ENCODE measurements at regions not wholly inside any gene's neighbourhood (a gene's known extent, or its start where the extent isn't known, plus 50 kb on each side); places are given as distances from the start of the nearest gene placed in this dataset.

GRCh38 chrX:142359331-142359730, 154.2 kb upstream of the MAGEC2 start (continued):
- TF ChIP-seq, protein P1, sequence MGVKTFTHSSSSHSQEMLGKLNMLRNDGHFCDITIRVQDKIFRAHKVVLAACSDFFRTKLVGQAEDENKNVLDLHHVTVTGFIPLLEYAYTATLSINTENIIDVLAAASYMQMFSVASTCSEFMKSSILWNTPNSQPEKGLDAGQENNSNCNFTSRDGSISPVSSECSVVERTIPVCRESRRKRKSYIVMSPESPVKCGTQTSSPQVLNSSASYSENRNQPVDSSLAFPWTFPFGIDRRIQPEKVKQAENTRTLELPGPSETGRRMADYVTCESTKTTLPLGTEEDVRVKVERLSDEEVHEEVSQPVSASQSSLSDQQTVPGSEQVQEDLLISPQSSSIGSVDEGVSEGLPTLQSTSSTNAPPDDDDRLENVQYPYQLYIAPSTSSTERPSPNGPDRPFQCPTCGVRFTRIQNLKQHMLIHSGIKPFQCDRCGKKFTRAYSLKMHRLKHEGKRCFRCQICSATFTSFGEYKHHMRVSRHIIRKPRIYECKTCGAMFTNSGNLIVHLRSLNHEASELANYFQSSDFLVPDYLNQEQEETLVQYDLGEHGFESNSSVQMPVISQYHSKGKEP (tag by site-specific recombination; IDR thresholded peaks at IDR 0.05) = no peak

- POLR2A ChIA-PET = no interaction called here
- no peaks in the 10 kb centered on the region for H3K4me1 ChIP-seq (ENCODE audit: control insufficient read depth, insufficient read depth, low read length)
- no peak overlapping the region for H3K27ac ChIP-seq (ENCODE audit: extremely low read depth, low read depth, low read length)
- H3K4me3 ChIP-seq (ENCODE audit: low read depth, low read length) = no peak overlapping the region
- CTCF ChIA-PET = no interaction called here
- TF ChIP-seq ZNF2 (tag by site-specific recombination; IDR thresholded peaks at IDR 0.05) = no peak
- TF ChIP-seq ZNF510 (tag by site-specific recombination; IDR thresholded peaks at IDR 0.05; ENCODE audit: insufficient replicate concordance) = no peak
- no peak for TF ChIP-seq HIC1 (tag by site-specific recombination; IDR thresholded peaks at IDR 0.05)
- no peak for TF ChIP-seq YY2 (tag by site-specific recombination; IDR thresholded peaks at IDR 0.05)
- no peak for TF ChIP-seq ZNF423 (tag by site-specific recombination; IDR thresholded peaks at IDR 0.05)
- TF ChIP-seq, protein P2, sequence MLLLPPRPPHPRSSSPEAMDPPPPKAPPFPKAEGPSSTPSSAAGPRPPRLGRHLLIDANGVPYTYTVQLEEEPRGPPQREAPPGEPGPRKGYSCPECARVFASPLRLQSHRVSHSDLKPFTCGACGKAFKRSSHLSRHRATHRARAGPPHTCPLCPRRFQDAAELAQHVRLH (tag by site-specific recombination; IDR thresholded peaks at IDR 0.05) = no peak
- no peak for TF ChIP-seq SP2 (tag by site-specific recombination; IDR thresholded peaks at IDR 0.05)
- TF ChIP-seq ZSCAN18 (tag by site-specific recombination; IDR thresholded peaks at IDR 0.05) = no peak
- TF ChIP-seq ZNF585B (tag by site-specific recombination; IDR thresholded peaks at IDR 0.05) = no peak
- no peak for TF ChIP-seq ZNF473 (tag by site-specific recombination; IDR thresholded peaks at IDR 0.05)
- TF ChIP-seq GLIS1 (tag by site-specific recombination; IDR thresholded peaks at IDR 0.05) = no peak
- TF ChIP-seq BCL11A (tag by site-specific recombination; IDR thresholded peaks at IDR 0.05; ENCODE audit: low read depth) = no peak
- TF ChIP-seq ZFP37 (tag by site-specific recombination; IDR thresholded peaks at IDR 0.05) = no peak
- TF ChIP-seq ZNF174 (tag by site-specific recombination; IDR thresholded peaks at IDR 0.05) = no peak
- no peak for TF ChIP-seq ZBTB21 (tag by site-specific recombination; IDR thresholded peaks at IDR 0.05)
- TF ChIP-seq ZFP3 (tag by site-specific recombination; IDR thresholded peaks at IDR 0.05; ENCODE audit: low read depth) = no peak
- TF ChIP-seq FEZF1 (tag by site-specific recombination; IDR thresholded peaks at IDR 0.05) = no peak
- TF ChIP-seq KLF8 (tag by site-specific recombination; IDR thresholded peaks at IDR 0.05) = no peak
- H3K36me3 ChIP-seq (ENCODE audit: control insufficient read depth in 2 of 2, insufficient read depth in 1 of 2, low read length in 2 of 2) = no peaks in the 10 kb centered on the region
- no peaks in the 10 kb centered on the region for H3K9me3 ChIP-seq (ENCODE audit: control insufficient read depth, insufficient read depth, low read depth, low read length)
Measured at GRCh38 chrX:142327182-142327581, 122.1 kb upstream of the MAGEC2 start.

DNA sequence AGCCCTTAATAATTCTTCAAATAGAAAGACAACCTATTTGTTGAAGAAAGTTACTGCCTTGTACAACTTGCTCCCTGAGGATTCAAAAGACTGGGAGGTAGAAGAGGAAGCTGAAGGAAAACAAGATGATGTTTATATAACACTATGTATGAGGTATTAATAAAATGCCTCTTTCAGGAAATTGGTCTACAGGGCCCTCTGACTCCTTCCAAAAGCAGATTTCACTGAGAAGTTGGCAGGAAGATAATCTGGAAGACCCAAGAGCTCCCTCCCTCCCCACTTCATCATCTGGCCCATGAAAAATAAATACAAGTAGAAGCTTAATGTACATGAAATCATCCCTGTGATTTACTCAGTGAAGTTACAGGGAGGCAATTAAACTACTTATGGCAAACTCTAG, 107.5 kb upstream of the MAGEC2 start:
- ChIA-PET CTCF (interaction anchor here (0.6 kb wide), 1 partner anchor 699 kb away, joined by 3 read pairs; no protein-coding TSS in a partner anchor), POLR2A (no interaction called here)
- Histone ChIP-seq H3K9me3 (ENCODE audit: control insufficient read depth, insufficient read depth, low read depth, low read length) (no peaks in the 10 kb centered on the region), H3K4me1 (ENCODE audit: control insufficient read depth, insufficient read depth, low read length) (no peaks in the 10 kb centered on the region), H3K36me3 (ENCODE audit: control insufficient read depth in 2 of 2, insufficient read depth in 1 of 2, low read length in 2 of 2) (no peaks in the 10 kb centered on the region), H3K27ac (ENCODE audit: extremely low read depth, low read depth, low read length) (no peak overlapping the region), H3K4me3 (ENCODE audit: low read depth, low read length) (no peak overlapping the region)
- no peak for TF ChIP-seq ZNF501 (tag by site-specific recombination; IDR thresholded peaks at IDR 0.05)
- no peak for TF ChIP-seq OSR2 (tag by site-specific recombination; IDR thresholded peaks at IDR 0.05)
- TF ChIP-seq BCL11A (tag by site-specific recombination; IDR thresholded peaks at IDR 0.05; ENCODE audit: low read depth) = no peak
- TF ChIP-seq ZBTB8A (tag by site-specific recombination; IDR thresholded peaks at IDR 0.05) = no peak
- TF ChIP-seq, protein P3, sequence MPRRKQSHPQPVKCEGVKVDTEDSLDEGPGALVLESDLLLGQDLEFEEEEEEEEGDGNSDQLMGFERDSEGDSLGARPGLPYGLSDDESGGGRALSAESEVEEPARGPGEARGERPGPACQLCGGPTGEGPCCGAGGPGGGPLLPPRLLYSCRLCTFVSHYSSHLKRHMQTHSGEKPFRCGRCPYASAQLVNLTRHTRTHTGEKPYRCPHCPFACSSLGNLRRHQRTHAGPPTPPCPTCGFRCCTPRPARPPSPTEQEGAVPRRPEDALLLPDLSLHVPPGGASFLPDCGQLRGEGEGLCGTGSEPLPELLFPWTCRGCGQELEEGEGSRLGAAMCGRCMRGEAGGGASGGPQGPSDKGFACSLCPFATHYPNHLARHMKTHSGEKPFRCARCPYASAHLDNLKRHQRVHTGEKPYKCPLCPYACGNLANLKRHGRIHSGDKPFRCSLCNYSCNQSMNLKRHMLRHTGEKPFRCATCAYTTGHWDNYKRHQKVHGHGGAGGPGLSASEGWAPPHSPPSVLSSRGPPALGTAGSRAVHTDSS (tag by site-specific recombination; IDR thresholded peaks at IDR 0.05) = no peak
- TF ChIP-seq ZSCAN18 (tag by site-specific recombination; IDR thresholded peaks at IDR 0.05) = no peak
- no peak for TF ChIP-seq ZBTB49 (tag by site-specific recombination; IDR thresholded peaks at IDR 0.05; ENCODE audit: low read depth)
- no peak for TF ChIP-seq ZNF473 (tag by site-specific recombination; IDR thresholded peaks at IDR 0.05)
